ENCODE measurements at regions not wholly inside any gene's neighbourhood (a gene's known extent, or its start where the extent isn't known, plus 50 kb on each side); places are given as distances from the start of the nearest gene placed in this dataset.

- TF ChIP-seq CTCF (conservative IDR thresholded peaks at IDR 0.05; ENCODE audit: low read depth, low read length) (no peak), EZH2 (IDR thresholded peaks at IDR 0.05; ENCODE audit: borderline replicate concordance, low read depth, low read length, poor library complexity, severe bottlenecking) (no peak)
Observed at GRCh38 chr5:74567411-74567995, 73.0 kb downstream of the ENC1 start.
